SK-N-MC (cell line): ENCODE measurements at regions not wholly inside any gene's neighbourhood (a gene's known extent, or its start where the extent isn't known, plus 50 kb on each side); places are given as distances from the start of the nearest gene placed in this dataset.

ENCODE experiments used
- EZH2 ChIP-seq: fragments of 200-600 bp; sonication (generic); IDR thresholded peaks from one replicate; pipeline ENCODE4 v1.6.1; 2017; ENCODE audit warnings: antibody characterized with exemption
- FOXP2 ChIP-seq: optimal IDR thresholded peaks from 2 replicates; pipeline ENCODE3; 2011; ENCODE audit warnings: mild to moderate bottlenecking, moderate library complexity; ENCODE audit not compliant: insufficient read depth; ENCODE audit errors: extremely low read length, control extremely low read depth
- POLR2AphosphoS5 ChIP-seq: IDR thresholded peaks from 2 replicates; pipeline ENCODE4 v1.6.1; 2012; ENCODE audit warnings: mild to moderate bottlenecking, low read depth, low read length, borderline replicate concordance

GRCh38 chr2:238511614-238511950 is 84.9 kb downstream of the ASB1 start:
- no peak for TF ChIP-seq POLR2AphosphoS5
- no peak for TF ChIP-seq EZH2
- no peak for TF ChIP-seq FOXP2
